IPS-NIHi7 (cell line): ENCODE measurements at regions not wholly inside any gene's neighbourhood (a gene's known extent, or its start where the extent isn't known, plus 50 kb on each side); places are given as distances from the start of the nearest gene placed in this dataset.

Experiments
- DNase-seq: peaks from one replicate; pipeline ENCODE4 v3.0.0; 2012; ENCODE audit warnings: mixed read lengths; ENCODE audit errors: extremely low spot score

- DNase-seq, result peak; percentile 15
Observed at GRCh38 chr5:67416133-67416937, 219.7 kb upstream of the CD180 start.

- no peak for DNase-seq
Observed at GRCh38 chr5:67414712-67415111, 218.1 kb upstream of the CD180 start.

- DNase-seq, result no peak
Observed at GRCh38 chr5:67413721-67414120, 217.1 kb upstream of the CD180 start.

- DNase-seq, result no peak
Observed at GRCh38 chr5:67409126-67409777, 212.7 kb upstream of the CD180 start.

- DNase-seq, result no peak
Observed at GRCh38 chr5:67407979-67408378, 211.4 kb upstream of the CD180 start.

GRCh38 chr5:67405755-67406154 lies 209.2 kb upstream of the CD180 start:
- no peak for DNase-seq

GRCh38 chr5:67405101-67405364 lies 208.4 kb upstream of the CD180 start:
- no peak for DNase-seq

GRCh38 chr5:67404256-67405100 lies 207.9 kb upstream of the CD180 start:
- no peak for DNase-seq

GRCh38 chr5:67402526-67402925 lies 205.9 kb upstream of the CD180 start:
- no peak for DNase-seq

GRCh38 chr5:67401172-67401571 lies 204.6 kb upstream of the CD180 start:
- DNase-seq, result no peak

GRCh38 chr5:67400752-67401151 lies 204.2 kb upstream of the CD180 start:
- DNase-seq, result no peak

GRCh38 chr5:67395790-67396418 lies 199.3 kb upstream of the CD180 start:
- DNase-seq, result no peak

GRCh38 chr5:67393211-67393610 lies 196.6 kb upstream of the CD180 start:
- no peak for DNase-seq

- DNase-seq, result no peak
Observed at GRCh38 chr5:67390935-67391334, 194.3 kb upstream of the CD180 start.

GRCh38 chr5:67383451-67383850 lies 186.9 kb upstream of the CD180 start:
- DNase-seq, result no peak

- no peak for DNase-seq
Observed at GRCh38 chr5:67381236-67381880, 184.8 kb upstream of the CD180 start.

GRCh38 chr5:67380431-67380830 lies 183.8 kb upstream of the CD180 start:
- DNase-seq, result no peak

- no peak for DNase-seq
Observed at GRCh38 chr5:67379753-67380152, 183.2 kb upstream of the CD180 start.

- no peak for DNase-seq
Observed at GRCh38 chr5:67378256-67378655, 181.7 kb upstream of the CD180 start.

GRCh38 chr5:67377631-67378030 lies 181.0 kb upstream of the CD180 start:
- DNase-seq, result no peak

GRCh38 chr5:67375606-67376005 lies 179.0 kb upstream of the CD180 start:
- no peak for DNase-seq

GRCh38 chr5:67374378-67374777 lies 177.8 kb upstream of the CD180 start:
- DNase-seq, result no peak
